GM21576 (cell line): ENCODE measurements at regions not wholly inside any gene's neighbourhood (a gene's known extent, or its start where the extent isn't known, plus 50 kb on each side); places are given as distances from the start of the nearest gene placed in this dataset.

Experiments used
- ATAC-seq: cut with Tn5 transposase; IDR thresholded peaks from one replicate; pipeline ENCODE4 v1.9.1; 2021; ENCODE audit warnings: mild to moderate bottlenecking, moderate library complexity; ENCODE audit not compliant: unreplicated experiment

DNA sequence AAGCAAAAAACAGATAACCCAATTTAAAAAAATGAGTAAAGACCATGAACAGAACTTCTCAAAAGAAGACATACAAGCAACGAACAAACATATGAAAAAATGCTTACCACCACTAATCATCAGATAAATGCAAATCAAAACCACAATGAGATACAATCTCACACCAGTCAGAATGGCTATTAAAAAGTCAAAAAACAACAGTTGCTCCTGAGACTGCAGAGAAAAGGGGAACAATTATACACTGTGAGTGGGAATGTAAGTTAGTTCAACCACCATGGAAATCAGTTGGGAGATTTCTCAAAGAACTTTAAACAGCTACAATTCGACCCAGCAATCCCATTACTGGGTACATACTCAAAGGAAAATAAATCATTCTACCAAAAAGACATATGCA lies 131.6 kb downstream of the PTGER3 start:
- no peak for ATAC-seq

DNA sequence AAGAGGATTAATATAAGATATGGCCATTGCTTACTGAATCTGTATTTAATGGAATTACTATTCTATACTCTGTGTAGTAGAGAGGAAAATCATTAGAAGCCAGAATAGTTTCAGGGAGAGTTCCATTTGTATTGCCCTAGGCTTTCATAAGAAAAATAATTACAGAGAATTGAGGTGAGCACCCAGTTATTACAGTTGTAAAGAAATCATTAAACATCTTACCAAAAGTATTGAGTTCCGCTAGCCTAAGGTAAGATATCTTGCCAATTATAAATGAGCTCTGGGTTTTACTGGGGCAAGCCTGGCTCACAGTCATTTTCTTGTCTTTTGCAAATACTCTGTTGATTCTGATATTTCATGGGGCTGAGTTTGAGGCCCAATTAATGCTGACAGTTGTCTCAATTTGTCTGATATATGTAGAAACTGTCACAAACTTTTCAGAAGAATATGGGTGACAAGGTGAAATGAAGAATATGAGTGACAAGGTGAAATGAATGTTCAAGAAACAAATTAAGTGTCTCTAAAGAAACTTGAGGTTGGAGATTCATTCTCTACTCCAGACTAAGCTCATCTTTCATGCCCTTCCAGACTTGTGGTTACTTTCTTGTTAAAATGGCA lies 127.8 kb downstream of the PTGER3 start:
- ATAC-seq = no peak
